SW480 (cell line): ENCODE measurements at regions not wholly inside any gene's neighbourhood (a gene's known extent, or its start where the extent isn't known, plus 50 kb on each side); places are given as distances from the start of the nearest gene placed in this dataset.

Source experiments
- DNase-seq: peaks from one replicate; pipeline ENCODE4 v3.0.0-alpha.2; 2016; ENCODE audit warnings: low spot score

DNA sequence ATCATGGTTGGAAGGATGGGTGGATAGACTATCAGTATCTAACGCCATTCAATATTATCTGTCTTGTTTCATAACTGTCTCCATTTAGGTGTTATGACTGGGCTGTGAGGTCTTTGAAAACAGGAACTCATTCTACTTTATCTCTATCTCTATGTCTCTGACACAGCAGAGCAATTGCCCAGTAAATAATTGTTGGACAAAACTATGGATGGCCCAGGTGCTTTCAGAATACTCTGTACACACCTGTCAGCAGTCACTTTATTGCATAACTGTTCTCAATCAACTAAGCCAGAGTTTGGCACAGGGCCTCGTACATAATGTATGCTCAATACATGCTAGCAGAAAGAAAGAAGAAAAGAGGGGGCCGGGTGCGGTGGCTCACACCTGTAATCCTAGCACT is 210.3 kb downstream of the OPA1 start:
- no peak for DNase-seq

DNA sequence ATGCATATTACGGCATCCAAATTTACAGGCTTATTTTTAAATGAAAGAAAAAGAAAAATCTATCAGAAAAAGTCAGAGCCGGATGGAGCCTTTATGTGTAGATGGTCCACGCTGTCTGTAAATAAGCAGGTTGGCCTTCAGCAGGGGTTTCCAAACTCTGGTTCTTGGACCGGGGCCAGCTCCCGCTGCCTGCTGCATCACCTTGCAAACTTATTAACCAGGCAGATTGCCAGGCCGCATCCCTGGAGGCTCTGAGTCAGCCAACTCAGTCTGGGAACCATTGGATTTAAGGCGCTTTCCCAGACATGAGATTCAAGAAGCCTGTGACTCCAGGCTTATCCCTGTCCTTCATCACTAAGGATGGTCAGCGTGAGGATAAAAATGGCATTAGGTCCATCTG is 212.4 kb downstream of the OPA1 start:
- peak; percentile 76 for DNase-seq

DNA sequence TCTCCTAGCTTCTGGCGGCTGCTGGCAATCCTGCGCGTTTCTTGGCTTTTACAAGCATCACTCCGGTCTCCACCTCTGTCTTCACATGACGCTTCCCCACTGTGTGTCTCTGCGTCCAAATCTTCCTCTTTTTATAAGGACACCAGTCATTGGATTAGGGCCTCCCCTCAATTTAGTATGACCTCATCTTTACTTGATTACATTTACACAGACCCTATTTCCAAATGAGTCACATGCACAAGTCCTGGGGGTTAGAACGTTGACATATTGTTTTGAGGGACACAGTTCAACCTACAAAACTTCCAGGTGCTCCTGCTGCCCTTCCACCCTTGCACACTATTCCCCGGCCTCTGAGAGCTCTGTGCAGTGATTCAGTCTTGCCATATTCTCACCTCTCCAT is 215.3 kb downstream of the OPA1 start:
- no peak for DNase-seq

DNA sequence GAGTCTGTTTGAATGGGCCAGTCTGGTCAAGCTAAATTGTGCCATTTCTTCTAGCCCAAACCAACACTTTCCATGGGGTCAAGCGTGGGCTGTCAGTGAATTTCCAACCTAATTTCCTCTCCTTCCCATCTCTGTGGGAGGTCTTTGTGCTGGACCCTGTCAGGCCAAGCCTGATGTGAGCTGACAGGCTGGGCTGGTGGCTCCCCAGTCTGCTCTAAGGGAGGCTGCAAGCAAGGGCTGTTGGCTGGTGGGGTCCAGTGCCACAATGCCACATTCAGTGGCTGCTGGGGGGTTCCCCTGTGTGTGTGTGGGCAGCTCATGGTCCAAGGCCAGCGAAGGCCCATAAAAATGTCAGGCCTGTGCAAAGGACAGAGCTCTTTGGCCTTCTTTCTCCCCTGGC is 216.1 kb downstream of the OPA1 start:
- DNase-seq: no peak

DNA sequence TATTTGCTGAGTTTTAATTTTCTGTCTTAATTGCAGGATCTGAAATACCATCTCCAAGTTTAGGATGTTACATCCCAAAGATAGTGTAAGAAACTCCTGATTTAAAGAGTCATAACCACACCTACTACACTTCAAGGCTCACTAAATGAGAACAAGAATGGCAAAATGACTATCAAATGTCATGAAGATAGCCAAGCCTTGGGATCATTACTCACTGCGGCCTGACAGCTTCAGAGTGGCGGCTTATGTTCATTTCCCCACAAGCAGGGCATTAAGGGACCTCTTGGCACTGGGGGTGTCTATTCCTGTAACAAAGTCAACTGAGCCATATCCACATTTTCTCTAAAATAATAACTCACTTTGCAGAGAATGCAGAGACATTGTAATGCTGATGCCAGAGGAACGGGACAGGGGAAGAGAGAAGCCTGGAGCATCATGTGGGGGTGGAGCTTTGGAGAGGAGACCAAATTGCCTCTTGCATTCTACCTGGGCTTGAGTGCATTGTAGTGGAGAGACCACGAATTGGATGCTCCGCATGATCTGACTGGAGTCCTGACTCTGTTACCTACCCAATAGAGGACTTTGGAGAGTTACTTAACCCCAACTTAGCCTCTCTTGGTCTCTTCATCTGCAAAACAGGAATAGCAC is 219.2 kb downstream of the OPA1 start:
- DNase-seq: no peak

DNA sequence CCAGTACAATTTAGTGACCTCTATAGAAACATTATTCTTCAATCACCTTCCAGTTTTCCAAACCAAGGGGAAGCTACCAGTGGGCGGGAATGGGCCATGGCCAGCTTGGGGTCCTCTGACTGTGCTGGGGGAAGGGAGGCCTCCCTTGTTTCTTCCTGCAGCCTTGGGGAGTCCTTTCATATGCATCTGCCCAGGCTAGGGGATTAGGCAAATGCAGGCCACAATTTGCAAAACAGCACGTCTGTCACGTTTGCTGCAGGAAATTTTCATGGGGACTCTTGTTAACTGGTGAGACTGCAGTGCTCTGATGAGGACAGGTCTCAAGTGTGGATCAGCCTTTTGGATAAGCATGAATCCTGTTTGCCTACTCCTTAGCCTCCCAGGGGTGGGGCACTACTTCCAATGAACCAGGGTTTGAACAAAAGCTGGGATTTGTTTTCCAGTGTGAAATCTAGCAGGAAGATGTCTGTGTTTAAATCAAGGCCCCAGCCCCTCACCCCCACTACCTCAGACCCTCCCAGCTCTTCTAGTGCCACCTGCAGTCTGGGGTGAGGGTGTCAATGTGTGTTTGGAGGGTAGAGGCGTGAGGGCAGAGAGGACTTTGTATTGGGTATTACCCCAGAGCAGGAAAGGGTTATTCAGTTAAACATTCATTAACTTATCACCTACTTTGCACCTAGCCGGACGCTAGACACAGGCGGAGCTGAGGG is 219.9 kb downstream of the OPA1 start:
- no peak for DNase-seq

DNA sequence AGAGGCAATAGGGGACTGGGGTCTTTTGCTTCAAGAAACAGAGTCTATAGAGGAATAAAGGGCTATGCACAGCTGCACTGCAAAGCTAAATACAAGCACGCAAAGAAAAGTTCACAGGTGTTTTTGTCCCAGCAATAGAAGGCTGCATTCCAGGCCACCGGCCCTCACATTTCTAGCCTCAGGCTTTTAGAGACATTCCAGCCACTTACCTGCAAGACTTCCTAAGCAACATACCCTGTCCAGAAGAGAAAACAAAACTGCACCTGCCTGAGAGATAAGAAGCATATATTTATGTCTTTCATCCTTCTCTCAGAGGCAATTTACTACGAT is 220.5 kb downstream of the OPA1 start:
- no peak for DNase-seq

DNA sequence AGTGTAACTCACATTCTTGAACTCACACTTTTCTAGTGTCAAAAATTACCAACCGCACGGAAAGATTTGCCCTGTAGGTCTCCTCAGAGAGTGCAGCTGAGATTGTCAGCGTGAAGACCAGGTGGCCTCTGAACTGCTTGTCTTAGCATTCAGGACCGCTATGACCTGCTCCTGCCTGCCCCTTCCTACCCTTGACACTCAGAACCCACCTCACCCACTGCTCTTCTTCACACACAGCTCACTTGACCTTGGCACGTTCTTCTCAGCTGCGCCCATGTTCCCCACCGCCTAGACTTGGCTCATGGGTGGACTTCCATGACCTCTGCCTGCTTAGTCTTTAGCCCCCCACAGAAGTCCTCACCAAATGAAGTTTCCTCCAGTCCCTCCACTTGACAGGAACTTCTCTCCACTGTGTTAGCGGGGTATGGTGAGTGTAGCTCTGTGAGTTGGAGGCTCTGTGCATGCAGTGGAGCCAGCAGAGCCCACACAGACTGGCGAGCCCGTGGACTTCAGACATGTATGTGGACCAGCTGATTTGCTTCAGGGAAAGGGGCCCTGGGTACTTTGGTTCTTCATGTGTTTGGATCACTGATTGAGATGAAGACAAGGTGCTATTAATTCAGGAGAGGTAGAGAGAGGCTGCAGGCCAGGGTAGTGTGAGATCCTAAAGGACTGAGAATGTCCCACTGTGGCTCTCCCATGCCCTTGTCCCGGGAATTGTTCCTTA is 221.3 kb downstream of the OPA1 start:
- DNase-seq: no peak

DNA sequence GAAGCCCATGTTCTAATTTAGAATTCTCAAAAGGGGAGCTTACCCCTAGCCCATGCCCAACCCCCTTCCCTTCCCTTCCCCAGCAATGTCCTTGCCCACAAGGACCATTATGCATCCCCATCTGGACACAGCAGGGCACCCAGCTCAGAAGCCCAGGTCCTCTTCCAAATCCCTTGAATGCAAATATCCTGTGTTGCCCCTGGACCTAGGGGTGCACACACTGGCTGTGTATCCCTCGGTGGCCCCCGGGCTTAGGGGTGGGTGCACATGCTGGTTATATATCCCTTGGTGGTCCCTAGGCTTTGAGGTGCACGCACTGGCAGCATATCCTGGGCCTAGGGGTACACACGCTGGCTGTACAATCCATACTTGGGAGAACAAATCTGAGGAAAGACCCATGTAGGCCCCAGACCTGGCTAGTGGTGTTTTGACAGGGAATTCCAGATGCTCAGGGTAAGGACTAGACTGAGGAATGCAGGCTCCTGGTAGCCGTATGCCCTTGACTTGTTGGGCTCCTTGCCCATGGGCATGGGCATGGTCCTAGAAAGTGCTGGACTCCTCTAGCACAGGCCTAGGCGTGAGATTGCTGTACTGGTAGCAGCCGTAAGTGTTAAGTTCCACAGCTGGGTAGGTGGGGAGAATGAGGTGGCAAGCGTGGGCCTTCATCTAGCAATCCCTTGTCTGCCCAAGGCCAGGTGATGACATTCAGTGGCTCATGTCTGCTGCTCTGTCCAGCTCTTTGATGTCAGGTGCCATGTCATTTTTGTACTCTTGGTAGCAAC is 222.4 kb downstream of the OPA1 start:
- DNase-seq: no peak

DNA sequence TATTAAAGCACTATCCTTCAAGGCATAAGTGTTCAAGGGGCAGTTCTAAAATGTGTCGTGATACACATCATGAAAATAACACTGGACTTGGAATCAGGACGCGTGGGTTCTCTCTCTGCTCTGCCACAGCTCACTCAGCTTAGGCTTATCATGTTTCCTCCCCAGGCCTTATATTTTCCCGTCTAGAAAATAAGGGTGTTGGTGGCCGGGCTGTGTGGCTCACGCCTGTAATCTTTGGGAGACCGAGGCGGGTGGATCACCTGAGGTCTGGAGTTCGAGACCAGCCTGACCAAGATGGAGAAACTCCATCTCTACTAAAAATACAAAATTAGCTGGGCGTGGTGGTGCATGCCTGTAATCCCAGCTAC is 223.0 kb downstream of the OPA1 start:
- no peak for DNase-seq

DNA sequence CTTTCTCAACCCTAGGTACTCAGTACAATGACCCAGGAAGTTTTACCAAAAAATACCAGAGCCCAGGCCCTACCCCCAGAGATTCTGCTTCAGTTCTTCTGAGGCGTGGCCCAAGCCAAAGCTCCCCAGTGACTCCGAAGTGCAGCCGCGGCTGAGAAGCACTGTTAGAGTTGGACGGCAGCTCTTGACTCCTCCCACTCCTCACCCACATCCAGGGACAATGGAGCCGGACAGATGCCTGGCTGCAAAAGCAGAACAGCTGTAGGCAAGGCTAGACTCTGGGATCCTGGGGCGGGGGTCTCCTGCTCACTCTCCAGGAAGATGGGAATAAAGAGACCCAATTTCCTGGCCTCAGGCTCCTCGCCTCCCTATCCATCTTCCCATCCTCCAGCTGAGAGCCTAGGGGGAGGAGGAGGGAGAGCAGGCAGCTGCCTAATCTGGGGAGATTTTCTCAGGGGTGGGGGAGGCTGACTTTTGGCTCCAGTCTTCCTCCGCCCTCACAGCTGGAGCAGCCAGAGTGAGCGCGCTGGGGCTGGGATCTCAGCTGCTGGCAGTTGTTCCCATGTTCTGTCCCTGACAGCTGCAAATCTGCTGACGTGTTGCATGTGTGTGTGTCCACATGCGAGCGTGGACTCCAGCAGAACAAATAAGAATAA is 223.8 kb downstream of the OPA1 start:
- peak; percentile 13 for DNase-seq

DNA sequence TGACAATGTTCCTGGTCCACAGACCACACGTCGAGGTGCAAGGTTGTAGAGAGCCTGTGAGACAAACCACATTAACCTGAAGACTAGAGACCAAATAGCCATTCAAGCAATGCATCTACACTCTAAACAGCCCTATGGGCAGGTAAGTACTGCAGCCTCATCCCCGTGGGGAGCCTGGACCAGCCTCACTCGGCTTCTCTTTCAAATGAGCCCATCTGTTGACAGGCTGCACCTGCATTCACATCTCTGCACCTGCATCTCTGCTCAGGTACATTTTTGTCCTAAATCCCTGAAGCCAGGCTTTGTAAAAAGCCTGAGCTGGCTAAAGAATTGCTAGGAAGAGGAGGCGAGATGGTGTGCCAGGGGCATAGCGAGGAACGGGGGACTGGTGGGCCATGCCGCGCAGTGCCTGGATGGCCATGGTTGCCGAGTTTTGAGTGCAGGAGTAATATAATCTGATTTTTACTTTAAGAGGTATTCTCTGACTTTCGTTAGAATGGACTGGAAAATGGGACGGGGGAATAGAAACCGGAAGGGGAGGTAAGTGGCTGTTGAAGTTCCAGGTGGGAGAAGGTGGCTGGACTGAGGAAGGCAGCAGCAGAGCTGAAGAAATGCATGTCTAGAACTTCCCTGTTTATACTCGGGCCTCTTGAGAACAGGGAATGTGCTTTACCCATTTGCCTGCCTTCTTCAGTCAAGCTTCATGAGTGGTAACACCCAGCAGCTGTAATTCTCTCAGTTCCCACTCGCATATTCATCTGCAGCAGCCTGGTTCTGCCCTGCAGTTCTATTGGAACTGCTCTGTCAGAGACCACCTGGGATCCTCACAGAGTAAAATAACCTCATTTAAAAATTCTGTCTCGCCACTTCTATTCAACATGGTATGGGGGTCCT is 226.4 kb downstream of the OPA1 start:
- no peak for DNase-seq

DNA sequence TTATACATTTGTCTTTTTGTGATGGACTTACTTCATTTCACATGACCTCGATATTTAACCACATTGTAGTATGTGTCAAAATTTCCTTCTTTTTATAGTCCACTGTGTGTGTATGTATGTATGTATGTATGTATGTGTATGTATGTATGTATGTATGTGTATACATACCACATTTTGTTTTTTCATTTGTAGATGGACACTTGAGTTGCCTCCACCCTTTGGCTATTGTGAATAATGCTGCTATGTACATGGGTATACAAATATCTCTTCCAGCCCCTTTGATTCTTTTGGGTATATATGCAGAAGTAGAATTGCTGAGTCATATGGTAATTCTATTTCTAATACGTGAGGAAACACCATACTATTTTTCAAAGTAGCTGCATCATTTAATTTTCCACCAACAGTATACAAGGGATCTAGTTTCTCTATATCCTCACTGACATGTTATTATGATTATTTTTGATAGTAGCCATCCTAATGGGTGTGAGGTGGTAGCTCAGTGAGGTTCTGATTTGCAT is 228.2 kb downstream of the OPA1 start:
- no peak for DNase-seq

DNA sequence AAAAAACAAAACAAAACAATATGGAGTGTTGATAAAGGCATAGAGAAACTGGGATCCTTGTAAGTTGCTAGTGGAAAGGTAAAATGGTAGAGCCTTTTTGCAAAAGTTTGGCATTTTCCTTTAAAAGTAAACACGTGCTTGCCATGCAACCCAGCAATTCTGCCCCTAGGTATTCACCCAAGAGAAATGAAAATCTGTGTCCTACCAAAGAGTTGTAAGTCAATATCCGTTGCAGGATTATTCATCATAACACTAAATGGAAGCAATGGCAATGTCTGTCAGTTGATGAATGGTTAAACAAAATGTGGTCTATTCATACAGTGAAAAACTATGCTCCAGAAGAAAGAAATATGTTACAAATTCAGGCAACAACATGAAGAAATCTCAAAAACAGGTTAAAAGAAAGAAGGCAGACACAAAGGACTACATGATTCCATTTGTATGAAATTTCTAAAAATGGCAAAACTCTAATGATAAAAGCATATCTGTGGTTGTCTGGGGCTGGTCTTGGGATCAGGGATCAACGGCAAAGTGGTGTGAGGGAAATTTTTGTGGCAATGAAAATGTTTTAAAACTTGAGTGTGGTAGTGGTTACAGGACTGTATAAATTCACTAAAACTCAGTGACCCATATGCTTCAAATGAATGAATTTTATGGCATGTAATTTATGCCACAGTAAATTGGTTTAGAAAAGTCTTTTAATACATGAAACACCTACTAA is 229.6 kb downstream of the OPA1 start:
- DNase-seq: peak; percentile 88

DNA sequence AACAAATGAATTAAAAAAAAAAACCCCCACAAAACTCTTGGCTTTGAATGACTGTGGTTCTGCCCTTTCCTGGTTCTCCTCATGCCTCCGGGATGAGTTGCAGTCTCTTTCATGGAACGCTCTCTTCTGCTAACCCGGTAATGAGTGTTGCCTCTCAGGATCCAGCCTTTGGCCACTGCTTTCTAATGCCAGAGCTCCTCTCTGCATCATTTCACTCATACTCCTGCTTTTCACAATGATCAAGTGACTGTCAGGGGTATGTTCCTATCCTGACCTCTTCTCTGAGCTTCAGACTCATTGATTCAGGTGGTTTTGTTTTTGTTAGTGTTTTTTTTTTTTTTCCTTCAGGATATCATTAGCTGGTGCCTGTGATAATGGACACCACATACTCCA is 230.2 kb downstream of the OPA1 start:
- DNase-seq: peak; percentile 65

DNA sequence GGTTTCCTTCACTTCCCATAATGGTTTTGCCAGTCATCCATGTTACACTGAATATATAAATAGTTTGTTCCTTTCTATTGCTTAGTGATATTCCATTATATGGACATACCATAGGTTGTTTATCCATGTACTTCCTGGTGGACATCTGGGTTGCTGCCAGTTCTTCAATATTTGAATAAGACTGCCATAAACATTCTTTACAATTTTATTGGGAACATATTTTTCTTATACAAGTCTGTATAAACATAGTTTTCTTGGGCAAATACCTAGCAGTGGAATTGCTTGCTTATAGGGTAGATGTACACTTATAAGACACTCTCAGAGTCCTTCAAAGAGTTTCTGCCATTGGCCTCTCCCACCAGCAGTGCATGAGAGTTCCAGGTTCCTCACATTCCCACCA is 231.4 kb downstream of the OPA1 start:
- DNase-seq: no peak

DNA sequence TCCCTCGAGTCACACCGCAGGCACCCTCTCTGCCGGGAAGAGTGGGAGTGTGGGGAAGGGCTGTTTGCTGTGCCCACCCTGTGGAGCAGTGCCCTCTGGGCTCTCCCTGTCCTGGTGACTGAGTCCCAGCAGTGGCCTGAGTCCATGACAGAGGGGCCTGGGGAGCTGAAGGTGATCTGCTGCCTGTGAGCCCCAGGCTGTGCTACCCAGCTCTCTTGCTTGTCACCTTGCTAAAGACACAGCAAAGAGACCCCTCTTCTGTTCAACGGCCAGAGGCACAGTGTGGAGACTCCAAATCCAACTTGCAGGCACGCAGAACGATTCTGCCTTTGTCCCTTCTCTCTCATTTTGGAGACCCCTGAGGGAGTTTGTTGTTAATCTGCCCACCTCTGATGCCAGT is 232.6 kb downstream of the OPA1 start:
- DNase-seq: no peak

DNA sequence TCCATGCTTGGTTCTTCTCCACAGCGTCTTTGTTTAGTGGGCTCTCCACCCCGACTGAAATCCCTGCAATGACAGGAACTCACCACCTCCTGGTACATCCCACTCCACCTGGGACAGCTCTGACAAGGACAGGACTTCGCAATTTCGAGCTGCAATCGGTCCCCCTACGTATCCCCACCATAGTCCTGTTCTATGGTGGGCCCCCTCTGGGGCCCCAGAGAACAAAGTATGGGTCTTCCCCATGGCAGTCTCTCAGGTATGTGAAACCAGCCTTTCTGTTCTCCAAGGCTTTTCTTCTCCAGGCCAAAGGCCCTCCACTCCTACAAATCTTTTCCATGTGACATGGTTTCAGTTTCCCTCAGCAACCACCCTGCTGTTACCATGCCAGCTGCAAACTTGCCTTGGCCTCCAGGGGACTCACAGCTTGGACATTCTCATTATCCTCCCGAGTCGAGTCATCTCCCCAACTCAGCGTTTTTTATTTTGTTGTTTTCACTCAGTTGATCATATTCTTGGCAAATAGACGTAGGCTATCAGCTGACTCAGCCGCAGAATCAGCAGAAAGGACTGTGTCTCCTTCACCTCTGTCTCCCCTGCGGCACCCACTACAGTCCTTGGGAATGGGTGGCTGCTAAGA is 233.3 kb downstream of the OPA1 start:
- no peak for DNase-seq

DNA sequence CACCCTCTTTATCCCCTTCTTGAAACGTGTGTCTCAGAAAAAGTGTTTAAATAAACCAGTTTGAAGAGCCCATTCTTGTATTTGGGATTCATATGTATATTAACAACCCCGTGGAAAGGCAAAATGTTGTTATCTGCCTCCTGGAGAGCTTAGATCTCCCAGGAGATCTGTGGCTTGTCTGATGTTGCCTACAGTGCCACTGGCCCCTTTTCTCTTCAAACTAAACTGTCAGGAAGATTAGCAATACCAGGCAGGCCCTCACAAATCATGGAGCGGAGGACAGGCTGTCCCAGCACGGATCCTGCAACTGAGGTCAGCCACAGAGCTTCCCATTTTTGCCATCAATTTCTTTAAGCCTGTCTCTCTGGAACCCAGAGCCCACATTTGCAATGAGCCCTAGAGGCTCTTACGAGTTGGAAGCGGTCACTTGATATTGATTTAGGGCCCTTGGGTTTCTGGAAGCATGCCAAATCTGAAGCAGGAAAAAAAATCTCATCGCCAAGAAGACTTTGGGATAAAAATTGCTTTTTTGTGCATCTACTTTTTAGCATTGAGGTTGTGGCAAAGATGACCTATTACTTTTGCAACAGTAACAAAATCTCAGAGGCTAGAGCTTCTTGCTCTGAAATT is 234.1 kb downstream of the OPA1 start:
- DNase-seq: no peak
